NCI-H2196 (cell line): ENCODE measurements at regions not wholly inside any gene's neighbourhood (a gene's known extent, or its start where the extent isn't known, plus 50 kb on each side); places are given as distances from the start of the nearest gene placed in this dataset.

Experiments
- DNase-seq: peaks from one replicate; lab custom pipeline; 2025; ENCODE audit not compliant: unreplicated experiment; lab: John Stamatoyannopoulos, UW

DNA sequence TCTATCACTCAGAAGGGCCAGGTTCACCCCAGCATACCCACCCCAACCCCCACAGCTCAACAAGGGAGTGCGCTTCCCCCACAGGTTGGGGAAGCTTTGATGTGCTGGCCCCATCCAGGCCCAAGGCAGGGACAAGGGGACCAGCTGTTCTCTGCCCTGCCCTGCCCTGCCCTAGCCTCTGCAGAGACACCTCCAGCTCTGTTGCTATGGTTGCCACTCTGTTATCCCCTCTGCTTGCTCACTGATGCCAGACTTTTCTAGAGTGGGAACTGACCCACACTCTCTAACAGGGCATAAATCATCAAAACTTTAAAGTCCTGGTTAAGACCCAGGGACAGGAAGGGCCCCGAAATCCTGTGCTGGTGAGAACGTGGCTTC is 50.4 kb upstream of the ENPP7 start:
- no peak for DNase-seq

DNA sequence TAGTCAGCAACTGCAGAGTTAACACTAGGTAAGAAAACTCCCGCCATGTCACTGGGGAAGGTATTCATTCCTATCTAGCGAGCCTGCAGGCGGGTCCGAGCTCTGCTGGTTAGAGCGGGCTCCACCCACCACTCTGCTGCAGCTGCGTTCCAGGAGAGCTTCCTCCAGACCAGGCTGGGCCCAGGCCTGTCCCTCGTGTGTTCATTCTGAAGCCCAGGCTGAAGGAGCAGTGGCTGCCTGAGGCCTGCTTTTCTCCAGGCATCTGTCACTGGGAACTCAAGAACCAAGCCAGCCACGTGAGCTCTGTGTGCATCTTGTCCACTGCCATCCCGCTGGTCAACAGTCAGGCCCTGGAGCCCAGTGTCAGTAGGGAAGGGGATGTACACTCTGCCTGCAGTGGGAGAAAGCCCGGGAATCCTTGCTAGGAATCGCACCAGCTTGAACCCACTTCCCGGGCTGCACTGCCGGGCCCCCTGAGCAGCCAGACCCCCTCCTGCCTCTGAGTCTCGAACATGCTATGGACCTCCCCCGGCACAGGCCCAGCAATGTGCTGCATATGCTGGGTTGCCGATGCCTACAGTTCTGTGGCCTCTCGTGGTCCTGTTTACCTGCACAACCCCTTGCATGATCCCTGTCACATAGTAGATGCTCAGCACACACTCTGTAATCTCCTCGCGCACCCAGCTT is 51.0 kb upstream of the ENPP7 start:
- no peak for DNase-seq

DNA sequence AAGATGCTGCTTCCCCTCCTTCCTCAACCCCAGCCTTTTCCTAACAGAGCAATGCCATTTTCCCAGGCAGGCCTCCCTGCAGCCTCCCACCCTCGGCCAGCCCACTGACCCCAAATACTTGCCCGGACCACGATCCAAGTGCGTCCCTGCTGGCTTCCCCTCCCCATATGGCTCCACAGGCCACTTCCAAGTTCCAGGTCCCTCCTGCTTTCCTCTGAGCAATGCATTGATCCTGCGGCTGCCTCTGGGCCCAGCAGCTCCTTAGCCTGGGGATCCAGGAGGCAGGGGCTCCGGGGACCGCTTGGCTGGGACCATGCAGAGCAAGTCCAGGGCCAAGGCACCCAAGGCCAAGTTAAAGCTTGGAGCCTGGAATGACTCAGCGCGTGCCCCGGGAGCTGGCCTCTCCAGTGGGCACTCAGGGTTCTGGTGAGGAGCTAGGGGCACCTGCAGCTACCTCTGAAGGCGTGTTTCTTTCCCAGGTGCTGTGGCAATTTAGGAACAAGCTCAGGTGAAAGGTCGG is 51.9 kb upstream of the ENPP7 start:
- DNase-seq: no peak

DNA sequence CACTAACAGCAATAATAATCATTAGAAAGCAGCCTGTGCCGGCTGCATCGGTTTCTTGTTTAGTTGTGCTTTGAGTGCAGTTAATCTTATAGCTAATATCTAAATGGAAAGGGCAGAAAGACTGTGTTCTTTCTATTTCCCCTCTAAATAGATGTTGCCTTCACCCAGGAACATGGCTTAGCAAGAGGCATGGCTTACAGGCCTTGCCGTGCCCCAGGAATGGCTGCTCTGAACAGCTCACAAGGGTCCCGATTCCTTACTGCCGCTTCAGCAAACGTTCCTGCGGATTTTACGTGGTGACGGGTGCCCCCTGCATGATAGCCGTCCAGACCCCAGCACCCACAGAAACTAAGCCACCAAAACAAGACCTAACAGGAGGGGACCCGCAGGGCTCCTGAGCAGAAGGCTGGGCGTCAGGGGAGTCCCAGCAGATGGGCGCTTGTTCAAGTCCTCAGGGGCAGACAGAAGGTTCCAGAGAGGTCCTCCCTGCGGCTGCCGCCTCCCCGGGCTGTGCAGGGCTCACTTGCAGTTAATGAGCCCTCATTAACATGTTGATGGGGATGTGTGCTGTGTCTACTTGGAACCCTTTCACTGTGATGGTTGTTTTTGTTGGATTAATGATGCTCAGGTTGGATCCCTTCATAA is 52.5 kb upstream of the ENPP7 start:
- no peak for DNase-seq

DNA sequence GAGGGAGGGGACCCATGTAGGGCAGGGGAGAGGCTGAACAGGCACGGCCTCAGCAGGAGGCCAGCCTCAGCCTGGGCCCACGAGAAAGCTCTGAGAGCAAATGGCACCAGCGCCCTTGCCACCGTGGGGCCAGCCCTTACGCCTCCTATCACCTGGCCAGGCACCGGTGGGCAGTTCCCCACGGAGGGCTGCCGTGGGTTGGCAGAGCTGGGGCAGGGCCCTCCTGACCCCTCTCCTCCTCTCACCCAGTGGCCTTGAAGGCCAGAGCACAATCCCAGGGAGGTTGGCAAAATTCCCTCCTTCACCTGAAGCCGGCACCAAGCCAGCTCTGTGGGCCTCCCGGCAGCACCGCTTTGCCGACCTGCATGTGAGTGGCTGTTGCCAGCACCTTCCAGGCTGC is 53.1 kb upstream of the ENPP7 start:
- no peak for DNase-seq

DNA sequence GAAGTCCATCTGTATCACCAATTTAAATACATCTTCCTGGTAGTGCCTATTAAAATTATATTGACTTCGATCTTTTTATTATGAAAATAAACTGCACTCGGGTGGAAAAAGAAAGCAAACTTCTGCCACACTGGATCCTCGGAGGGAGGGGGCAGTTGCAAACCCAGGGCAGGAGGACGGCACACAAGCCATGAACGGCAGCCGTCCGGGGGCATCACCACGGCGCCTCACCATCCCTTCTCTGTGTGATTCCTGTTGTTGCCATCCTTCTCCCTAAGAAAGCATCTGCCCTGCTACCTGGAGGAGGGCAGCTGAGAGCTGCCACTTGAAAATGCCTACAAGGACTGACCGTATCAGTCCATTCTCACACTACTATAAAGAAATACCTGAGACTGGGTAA is 53.9 kb upstream of the ENPP7 start:
- DNase-seq: no peak

DNA sequence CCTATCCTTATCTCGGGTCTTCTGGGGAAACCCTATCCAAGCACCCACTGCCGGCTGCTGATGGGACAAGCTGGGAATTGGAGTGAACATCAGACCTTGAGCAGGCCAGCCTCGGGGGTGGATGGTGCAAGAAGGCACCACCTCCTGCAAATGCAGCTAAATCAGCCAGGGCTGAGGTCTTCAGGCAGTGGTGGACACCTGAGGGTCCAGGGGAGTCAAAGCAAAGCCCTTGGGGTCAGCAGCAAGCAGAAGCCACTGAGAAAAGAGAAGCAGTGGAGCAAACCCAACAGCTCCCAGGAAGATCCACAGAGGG is 55.4 kb upstream of the ENPP7 start:
- no peak for DNase-seq

DNA sequence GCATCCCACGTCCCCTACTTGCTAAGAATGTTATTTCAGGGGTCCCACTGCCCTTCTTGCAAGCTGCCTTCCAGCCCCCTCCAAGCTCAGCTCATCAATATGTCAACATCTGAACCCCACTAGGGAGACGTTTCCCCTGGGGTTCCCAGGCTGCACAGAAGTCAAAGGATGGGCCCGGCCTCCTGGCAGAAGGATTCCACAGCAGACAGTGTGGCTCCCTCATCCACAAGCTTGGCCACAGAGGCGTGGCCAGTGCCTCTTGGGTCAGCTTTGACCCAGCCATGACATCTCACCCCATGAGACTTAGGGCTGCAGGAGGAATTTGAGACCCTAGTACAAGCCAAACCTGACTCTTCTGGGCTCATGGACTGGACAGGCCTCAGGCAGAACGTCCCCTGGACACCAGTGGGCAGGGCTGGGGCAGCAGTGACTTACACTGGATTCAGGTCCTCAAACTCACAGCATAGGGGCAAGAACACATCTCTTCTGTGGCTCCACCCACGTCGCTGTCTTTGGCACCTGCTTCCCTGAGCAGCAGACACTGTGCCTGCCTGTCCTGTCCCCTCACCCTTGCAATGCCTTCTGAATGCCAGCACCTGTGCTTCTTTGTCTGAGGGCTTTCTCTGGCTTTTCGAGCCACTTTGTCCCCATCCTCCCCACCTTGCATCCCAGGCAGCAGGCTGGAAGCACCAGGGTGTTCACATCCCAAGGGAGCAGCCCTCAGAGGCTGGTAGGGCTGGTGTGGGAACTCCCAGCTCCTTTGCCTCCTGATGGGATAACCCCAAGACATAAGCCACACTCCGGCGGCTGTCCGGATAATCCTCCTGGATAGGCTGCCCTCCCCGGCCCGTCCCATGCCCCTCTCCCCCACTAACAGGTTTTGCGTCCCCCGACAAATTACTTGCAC is 56.0 kb upstream of the ENPP7 start:
- no peak for DNase-seq

DNA sequence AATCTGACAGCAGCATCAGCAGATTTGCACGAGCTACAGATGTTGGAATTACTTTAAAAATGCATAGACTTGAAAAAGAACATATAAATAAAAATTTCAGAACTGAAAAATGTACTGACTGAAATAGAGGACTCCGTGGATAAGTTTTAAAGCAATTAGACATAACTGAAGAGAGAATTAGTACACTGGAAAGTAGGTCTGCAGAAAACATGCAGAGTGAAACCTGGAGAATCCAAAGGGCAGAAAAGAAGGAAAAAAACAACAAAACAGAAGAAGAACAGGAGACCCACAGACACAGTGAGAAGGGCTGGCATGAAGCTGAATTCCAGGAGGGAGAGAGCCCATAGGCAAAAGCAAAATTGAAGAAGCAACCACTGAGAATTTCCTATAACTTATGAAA is 57.2 kb upstream of the ENPP7 start:
- no peak for DNase-seq

DNA sequence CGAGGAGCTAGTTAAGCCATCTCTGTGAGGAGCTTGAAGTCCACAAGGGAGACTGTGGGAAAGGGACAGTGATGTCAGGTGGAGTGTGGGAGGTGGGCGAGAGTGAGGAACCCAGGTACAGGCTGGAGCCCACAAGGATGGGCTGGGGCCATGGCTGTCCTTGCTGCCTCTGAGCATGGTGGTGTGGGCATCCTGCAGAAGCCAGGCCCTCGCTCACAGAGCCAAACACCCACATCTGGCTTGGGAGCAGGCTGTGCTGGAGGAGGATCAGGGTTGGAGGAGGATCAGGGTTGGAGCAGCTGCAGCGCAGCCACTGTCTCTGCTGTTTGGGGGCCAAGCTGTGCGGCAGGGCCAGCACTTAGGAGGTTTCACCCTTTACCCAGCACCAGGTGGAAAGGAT is 58.2 kb upstream of the ENPP7 start:
- no peak for DNase-seq

DNA sequence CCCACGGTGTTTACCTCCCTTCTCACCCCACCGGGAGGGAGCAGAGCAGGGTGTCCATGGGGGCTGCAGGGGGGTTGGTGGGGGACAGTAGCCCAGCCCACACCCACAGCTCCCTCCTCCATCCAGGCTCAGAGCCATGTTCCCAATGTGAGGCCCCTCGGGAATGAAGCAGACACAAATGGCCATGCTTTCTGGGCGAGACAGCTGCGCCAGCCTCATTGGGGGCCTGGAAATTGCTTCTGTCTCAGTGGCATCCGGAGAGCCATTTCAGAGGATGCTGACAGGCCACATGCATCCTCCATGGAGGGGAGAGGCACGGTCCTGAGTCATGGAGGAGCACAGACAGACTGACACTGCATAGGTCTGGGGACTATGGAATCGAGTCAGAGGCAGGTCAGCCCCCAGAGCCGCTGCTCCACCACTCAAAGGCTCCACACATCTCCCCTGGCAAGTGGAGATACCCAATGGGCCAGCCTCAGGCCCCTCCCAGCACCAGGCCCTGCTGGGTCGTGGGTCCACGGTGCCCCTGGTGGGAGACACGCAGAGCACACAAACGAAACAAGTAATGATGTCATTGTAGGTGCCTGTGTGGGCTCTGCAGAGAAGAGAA is 59.6 kb upstream of the ENPP7 start:
- DNase-seq: no peak

DNA sequence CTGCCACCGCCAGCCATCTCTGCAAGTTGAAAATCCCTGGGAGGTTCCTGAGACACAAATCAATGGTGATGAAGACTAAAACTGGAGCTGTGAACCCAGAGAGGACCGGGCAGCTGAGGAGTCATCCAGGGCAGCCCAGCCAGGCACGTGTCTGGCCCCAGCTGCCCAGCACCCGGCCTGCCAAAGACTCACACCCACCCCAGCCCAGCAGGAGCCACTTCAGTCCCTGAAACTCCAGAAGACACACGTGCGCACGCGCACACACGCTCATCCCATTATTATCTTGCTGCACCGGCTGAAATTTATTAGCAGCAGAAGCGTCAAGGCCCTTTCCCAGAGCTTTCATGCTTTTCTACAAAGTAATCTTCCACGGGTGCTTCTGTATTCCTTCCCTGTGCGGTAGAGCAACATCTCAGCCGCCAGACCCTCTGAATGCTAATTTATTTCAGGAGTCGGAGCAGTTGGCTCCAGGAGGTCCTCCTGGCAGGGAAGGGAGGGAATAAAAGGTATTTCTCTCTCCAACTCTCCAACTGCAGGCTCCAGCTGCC is 59.8 kb upstream of the RBFOX3 start:
- DNase-seq: no peak

DNA sequence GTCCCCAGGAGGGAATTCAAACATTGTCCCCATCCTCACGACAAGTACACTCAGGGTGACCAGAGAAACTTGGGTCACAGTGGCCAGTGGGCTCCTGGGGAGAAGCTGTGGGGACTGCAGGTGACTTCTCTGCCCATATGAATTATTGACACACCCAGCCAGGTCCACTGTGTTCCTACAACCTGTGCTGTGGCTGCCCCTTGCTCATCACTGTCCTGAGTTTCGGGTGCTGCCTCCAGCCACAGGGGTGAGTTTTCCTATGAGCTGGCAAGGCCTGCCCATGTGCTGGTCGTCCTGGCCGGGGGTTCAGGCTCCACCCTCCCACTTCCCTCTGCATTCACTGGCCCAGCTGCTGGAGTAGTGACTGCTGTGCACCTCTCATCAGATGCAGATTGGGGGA is 59.0 kb upstream of the RBFOX3 start:
- DNase-seq: no peak

DNA sequence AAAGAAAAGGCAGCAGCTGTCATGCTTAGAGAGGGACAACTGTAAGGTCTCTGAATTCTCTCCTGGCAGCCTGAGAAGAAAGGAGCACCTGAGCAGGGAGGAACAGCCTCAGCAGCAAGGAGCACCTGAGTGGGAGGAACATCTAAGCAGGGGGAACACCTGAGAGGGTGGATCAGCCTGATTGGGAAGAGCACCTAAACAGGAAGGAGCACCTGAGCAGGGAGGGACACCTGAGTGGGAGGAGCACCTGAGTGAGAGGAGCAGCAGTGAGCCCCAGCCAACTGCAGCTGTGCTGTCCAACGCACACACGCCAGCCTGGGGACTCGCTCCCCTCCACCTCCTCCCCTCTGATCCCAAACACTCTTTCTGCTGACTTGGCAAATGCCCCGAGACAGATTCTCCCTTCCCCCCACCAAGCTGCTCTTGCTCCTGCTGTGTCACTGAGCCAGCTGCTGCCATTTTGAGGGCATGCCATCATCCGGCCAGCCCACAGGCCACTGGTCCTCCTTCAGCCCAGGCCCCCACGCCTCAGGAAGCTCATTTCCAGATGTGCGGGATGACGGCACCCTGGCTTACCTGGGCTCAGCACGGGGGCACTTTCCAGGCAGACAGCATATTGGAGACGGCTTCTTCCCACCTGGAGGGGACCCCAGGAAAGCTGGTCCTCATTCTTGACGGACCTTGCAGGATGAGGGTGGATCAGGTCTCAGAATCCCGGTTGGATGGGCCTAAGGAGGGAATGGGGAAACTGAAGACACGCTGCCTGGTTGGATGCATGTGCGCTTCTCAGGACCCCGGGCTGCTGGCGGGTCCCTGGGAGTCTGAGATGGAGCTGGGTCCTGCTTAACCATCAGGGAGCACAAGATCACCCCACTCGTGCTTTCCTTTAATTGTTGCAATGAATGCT is 57.7 kb upstream of the RBFOX3 start:
- no peak for DNase-seq

DNA sequence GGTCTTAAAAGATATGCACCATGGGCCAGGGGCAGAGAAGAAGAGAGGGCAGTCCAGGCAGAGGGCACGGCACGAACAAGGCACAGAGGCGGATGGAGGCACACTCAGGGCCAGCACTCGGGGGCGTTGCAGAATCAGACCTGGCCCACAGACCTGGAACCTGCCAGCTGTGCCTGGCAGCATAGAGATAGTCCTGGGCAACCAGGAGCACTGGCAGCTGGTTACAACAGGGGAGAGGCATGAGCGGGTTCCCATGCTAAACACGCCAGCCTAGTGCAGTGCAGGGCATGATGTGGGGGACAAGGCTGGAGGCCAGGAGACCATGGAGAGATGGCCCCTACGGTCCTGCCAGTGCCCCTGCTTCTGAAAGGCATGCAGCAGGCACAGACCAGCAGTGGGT is 56.9 kb upstream of the RBFOX3 start:
- no peak for DNase-seq

DNA sequence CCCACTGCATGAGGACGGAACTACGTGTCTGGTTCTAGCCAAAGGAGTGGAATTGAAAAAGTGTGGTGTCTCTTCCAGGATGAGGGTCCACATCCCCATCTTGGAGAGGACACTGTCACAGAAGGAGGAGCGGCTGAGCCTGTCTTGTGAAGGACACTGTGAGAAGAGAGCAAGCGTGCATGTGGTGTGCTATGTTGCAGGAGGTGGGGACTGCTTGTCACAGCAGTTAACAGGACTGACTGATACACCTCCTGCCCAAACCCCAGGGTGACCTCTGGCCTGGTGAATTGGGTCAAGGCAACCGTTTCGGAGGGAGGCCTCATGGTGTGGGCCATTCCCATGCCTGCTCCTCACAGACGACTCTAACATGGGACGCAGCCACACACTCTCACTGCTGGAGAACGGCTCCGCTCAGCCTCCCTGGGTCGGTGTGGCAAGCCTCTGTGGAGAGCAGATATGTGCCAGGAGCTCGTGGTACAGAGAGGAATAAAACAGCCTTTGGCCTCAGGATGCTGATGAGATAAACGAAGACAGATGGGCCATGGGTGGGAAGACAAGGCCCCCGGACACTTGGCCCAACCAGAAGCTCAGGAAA is 56.4 kb upstream of the RBFOX3 start:
- no peak for DNase-seq

DNA sequence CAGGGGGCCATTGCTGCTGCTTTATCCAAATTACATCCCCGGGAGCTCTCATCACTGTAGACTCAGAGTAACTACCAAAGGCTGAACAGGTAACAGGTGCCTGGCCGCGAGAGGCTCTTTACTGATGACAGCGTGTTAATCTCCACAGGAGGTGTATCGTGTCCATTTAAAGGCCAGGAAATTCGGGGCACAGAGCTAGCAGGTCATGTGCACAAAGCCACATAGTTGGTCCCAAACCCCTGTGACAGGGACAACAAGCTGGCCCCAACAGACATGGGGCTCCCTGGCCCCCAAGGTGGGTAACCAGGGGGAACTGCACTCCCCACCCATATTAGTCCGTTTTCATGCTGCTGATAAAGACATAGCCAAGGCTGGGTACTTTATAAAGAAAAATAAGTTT is 55.3 kb upstream of the RBFOX3 start:
- no peak for DNase-seq

DNA sequence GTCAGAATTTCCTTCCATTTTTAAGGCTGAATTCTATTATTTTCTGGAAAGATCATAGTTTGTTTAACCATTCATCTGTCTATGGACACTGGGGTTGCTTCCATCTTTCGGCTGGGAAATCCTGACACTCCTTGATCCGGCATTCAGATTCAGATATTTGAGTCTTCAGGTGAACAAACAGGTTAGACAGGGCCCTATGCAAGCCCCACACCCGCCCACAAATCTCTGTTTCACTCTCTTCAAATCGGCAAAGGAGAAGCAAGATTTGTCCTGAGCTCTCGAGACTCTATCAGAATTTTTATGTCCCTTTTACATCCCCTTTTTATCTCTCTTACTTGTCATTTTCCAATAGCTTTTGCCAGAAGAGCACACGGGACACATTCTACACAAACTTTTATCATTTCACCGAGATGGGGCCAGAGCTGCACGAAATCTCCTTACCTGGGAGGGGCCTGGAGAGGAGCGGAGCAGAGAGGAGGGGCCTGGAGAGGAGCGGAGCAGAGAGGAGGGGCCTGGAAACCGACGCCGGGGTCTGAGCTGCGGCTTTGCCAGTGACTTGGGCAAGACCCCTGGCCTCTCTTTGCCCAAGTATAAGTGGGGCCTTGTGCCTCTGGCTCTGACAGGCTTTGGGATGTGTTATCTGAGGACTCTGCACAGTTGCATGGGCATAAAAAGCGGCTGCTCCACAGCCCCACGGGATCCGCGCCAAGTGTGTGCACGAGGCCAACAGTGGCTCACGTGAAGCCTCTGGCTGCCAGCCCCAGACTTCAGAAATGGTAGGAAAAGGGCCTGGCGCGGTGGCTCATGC is 54.3 kb upstream of the RBFOX3 start:
- peak; percentile 88 for DNase-seq
